ENCODE measurements at regions not wholly inside any gene's neighbourhood (a gene's known extent, or its start where the extent isn't known, plus 50 kb on each side); places are given as distances from the start of the nearest gene placed in this dataset.
A peak's percentile ranks its signal among the peaks of the same experiment; 100 is the strongest.
"Not testable (repeated sequence)": the region's sequence is repeated elsewhere in the genome, so short reads cannot be mapped to it uniquely, and the experiment has no call there.

DNA sequence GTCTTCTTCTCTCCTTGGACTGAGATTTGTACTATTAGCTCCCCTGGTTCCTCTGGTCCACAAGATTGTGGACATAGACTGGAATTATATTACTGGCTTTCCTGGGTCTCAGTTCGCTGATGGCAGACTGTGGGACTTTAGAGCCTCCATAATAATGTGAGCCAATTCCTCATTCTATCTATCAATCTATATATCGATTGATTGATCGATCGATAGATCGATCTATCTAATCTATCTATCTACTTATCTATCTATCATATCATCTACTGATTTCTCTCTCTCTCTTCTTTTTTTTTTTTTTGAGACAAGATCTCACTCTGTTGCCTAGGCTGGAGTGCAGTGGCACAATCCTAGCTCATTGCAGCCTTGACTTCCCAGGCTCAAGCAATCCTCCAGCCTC, 51.5 kb upstream of the DDR1 start:
- no peak for DNase-seq

DNA sequence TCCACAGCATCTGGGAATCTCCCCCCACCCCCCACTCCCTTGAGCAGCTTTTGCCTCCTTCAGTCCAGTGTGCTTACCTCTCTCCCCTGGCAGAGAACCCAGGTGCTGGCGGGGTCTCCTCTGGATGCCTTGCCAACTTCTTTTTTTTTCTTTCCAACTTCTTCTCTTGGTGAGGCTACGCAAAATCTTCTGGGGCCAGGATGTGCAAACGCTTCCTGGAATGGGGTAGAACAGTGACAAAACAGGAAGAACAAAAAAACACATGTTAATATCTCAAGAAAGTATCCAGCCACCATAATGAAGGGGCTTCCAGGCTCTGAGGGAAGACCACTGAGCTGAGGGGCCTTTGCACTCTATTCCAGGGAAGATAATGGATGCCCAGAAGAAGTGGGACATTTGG, 53.9 kb upstream of the DDR1 start:
- no peak for DNase-seq

DNA sequence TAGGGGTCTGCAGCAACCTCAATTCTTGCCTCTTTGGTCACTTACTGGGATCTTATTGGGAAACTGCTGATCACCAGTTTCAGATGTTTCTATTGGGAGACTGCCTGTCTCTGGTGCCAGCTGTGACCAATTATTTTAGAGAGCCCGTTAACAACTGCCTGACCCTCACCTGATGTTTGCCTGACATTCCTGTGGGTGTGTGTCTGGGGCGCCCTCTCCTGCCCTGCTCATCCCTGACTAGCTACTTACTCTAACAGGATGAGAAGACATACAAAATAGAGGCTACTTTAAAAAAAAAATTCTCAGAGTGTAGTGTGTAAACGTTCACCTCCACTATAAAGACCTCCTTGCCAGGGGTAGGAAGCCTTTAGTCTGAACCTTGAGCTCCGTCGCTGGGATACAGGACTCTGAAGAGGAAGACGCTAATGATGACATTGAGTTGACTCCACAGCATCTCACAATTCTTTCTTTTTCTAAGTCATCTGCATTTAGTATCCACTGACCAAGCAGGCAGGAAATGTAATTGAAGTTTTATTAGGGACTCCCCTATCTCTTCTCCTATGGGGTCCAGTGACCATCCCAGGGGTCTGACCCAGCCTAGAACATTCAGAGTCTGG, 54.6 kb upstream of the DDR1 start:
- DNase-seq = no peak

DNA sequence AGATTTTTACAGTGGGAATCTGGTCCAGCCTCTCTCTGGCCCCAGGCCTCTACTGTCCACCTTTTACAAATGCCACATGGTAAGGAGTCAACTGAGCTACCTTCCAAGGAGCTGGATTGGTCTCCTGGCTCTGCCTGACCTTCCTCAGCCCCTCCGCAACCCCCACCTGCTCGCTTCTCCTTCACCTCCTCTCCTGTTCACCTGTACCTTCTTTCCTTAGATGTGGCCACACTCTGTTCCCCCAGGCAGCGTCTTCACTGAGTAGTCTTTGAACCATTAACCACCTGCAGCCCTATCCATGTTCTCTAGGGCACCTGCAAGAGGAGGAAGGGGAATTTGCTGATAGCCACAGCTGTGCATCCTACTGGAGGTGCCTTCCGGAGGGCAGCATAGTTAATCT, 55.3 kb upstream of the DDR1 start:
- DNase-seq = no peak

DNA sequence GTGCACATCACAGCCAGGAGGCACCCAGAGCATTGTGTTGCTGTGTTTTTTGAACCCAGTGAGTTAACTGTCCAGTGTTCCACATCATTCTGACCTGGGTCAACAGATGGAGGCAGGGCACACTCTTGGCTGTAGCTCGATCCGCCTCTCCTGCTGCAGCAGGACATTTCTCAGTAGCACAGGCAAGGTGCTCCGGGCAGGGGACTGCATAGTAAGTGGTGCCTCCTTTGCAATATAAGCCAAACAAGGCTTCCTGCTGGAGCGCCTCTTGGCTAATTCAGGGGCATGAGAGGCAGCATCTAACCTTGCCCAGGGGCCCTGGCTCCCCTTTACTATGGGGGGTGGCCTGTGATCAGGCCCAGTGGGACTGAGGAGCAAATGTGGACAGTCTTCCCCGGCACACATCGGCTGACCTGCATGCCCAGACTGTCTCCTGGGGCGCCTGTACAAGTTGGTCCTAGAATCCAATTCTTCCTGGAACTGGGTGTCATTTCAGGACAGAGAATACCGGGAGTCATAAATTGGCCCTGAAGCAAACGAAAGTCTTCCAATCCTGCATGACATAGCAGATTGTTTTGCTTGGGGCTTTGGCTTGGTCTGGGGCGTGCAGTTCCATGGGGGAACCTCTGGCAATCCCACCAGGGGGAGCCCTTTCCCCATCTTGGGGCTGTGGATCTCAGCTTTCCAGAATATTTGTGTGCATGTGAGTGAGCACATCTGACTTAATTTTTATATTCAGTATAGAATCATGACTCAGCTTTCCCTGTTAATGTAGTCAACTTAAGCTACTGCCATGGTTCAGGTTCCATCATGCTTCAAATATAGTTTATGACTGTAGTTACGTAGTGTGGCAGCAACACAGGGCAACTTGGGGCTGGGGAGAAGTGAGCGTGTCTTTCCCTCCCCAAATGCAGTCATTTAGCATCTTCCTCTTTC, 56.0 kb upstream of the DDR1 start:
- peak; percentile 58 for DNase-seq

DNA sequence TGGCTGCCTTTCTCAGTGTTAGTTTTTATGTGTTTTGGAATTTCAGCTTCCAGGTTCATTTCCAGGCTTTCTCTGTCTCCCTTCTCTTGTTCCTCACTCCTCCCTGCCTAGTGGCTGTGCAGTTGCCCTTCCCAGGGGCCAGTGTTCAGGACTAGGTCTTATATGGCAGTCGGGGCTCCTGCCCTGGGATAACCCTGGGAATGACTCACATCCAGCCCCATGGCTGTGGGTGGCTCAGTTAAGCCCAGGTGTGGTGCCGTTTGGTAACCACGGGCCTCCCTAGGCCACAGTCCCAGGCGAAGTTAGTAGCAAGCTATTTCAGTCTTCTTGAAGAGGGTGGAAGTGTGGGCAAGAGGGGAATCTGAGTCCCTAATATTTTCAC, 57.4 kb upstream of the DDR1 start:
- DNase-seq = no peak

DNA sequence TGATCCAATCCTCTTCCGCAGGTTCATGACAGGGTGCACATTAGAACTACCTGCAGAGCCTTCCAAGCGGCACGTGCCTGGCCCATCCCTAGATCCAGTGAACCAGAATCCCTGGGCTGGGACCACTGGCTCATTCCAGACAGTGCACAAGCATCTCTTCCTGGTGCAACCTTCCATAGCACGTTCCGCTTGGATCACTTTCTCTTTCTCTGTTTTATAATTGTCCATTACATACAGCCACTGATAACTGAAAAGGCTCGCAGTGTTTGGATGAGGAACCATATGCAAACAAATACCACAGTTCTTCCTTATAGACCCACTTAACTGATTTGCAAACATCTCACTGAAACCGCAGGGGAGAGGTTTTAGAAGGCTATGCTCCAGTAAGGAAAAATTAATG, 59.6 kb upstream of the DDR1 start:
- DNase-seq = no peak

DNA sequence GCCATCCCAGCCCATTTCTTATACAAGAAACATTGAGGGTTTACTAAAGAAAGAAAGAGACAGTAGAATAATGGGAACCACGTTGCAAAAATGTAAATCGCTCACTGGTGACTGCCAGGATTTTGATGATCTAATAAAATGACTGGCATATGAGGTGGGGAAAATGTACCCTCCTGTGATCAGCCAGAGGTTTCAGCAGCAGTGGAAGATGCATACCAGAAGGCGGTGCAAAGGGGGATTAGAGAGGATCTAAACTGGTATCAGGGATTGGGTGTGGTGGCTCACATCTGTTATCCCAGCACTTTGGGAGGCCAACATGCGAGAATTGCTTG, 60.8 kb upstream of the DDR1 start:
- no peak for DNase-seq

DNA sequence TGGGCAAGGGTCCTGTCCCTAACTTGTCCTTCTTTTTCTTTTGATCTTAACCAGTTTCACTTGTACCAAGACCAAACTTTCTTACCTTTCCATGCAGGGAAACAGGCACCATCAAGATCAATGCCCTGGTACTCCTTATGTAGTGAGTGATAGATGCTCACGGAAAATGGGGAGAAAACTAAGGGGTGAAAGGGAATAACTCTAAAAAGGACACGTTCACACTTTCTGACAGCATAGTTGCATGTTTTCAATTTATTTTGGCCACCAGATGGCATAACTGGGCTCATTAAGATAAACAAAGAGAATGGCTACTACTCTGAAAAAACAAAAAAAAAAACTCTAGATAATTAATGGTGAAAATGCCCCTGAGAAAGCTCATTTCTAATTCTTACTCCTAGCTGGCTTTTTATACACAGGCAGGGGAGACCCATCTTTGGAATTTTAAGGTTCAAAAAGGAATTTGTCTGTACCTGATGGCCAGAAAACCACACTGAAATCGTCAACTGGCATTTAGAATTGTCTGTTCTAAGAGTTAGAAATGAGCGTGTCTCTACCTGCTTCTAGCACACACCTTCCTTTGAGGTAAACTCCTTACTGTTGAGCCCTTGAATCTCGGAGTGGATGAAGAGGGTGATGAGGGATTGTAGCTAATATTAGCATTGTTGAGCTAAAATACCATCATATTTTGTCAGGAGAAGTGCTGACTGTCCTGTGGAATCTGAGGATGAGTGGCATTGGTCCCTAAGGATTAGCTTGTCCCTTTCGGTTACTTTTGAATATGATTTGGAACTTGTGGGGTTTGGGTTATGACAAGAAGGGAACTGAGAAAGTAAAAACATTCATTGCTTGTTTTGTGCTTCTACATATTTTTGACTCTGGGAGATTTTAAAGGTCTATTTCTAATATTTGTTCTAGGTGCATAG, 62.2 kb upstream of the DDR1 start:
- peak; percentile 35 for DNase-seq

DNA sequence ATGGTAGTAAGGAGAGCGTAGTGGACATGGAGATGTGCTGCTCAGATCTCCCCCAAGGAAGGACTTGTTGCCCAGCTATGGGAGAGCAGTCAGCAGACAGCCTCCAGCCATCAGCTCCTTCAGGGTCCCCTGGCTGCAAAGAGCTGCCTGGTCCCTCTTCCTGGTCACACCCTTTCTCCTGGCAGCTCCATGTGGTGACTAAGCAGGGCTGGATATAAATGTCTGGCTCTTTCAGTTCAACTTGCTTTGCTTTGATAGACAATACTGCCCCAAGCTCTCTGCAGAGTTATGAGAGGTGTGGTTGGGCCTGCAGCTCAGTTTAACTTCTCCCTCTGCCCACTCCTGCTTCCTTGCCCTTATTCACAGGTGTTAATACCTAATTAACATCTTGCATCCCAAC, 64.1 kb upstream of the DDR1 start:
- no peak for DNase-seq

DNA sequence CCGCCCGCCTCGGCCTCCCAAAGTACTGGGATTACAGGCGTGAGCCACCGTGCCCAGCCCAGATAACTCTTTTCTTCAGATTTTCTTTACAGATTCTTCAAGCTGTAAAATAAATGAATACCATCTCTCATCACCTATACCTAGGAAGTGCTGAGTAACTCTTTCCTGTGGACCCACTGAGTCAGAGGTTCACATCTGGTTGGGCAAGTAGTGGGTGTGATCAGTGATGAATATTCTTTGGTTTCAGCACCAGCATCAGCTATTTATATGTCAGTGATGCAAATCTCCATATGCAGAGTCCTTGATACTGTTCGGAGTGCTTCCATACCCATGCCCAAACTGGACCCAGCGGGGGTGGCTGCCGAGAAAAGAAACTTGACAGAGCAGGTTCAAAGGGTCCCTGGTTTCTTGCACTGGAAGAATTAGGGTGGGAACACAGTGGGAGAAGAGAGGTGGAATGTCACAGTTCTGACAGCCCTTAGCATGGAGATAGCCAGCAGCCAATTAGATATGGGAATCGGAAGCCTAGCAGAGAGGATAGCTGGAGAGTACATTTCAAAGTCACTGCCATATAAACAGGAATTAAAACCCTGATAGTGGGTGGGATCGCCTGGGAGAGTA, 64.9 kb upstream of the DDR1 start:
- DNase-seq = no peak

DNA sequence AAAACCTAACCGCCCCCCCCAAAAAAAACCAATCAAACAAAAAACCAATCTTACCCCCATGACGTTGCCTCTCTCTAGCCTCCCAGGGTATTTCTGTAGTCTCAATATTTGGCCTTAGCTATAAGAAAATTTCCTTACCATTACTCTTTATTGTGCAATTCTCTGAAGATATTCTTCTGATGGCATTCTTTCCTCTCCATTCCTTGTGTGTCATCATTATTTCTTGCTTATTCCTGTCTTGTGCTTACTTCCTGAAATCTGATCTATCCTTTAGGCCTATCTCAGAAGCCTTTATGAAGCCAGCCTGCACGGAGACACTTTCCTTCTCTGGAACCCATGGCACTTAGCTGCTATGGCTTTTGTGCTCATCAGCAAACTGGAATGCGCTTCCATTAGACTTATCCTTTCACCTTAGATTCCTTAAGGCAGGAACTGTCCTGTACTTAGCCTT, 65.9 kb upstream of the DDR1 start:
- DNase-seq = no peak

DNA sequence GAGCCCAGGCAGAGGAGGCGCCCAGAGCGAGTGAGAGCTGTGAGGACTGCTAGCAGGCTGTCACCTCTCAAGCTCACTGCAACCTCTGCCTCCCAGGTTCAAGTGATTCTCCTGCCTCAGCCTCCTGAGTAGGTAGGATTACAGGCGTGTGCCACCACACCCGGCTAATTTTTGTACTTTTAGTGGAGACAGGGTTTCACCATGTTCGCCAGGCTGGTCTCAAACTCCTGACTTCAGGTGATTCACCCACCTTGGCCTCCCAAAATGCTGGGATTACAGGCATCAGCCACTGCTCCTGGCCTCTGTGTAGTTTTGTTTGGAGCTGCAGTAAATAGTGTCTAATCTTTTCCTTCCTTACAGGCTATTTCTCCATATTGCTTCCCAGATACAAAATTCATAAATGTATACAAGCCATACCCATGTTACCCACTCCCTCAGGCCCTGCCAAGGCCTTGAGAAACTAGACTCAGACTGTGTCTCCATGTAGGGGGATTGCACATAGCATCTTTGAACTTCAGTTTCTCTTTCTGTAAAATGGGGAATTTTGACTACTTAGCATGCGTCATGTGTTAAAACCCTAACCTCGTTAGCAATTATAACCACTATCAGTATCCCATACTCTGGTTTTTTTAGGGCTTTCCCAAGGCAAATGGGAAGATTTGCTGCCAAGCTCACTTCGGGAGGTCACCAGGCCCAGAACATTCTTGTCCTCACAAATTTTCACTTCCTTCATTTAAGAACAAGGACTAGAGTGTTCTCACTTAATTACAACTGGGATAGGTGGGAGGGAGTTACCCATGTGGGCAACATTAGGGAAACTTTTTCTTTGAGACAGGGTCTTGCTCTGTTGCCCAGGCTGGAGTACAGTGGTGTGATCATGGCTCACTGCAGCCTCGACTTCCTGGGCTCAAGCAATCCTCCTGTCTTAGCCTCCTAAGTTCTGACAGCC, 67.3 kb upstream of the DDR1 start:
- DNase-seq = no peak

DNA sequence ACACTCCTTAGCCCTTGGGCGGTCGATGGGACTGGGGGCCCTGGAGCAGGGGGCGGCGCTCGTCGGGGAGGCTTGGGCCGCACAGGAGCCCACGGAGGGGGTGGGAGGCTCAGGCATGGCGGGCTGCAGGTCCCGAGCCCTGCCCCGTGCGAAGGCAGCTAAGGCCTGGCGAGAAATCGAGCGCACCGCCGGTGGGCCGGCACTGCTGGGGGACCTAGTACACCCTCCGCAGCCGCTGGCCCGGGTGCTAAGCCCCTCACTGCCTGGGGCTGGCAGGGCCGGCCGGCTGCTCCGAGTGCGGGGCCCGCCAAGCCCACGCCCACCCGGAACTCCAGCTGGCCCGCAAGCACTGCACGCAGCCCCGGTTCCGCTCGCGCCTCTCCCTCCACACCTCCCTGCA, 68.0 kb upstream of the DDR1 start:
- not testable (repeated sequence) for DNase-seq

DNA sequence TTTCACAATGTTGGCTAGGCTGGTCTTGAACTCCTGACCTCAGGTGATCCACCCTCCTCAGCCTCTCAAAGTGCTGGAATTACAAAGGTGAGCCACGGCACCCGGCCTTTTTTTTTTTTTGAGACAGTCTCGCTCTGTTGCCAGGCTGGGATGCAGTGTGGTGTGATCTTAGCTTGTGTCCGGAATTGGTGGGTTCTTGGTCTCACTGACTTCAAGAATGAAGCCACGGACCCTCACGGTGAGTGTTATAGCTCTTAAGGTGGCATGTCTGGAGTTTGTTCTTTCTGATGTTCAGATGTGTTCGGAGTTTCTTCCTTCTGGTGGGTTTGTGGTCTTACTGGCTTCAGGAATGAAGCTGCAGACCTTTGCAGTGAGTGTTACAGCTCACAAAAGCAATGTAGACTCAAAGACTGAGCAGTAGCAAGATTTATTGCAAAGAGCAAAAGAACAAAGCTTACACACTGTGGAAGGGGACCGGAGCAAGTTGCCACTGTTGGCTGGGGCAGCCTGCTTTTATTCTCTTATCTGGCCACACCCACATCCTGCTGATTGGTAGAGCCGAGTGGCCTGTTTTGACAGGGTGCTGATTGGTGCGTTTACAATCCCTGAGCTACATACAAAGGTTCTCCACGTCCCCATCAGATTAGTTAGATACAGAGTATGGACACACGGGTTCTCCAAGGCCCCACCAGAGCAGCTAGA, 69.1 kb upstream of the DDR1 start:
- DNase-seq = not testable (repeated sequence)

DNA sequence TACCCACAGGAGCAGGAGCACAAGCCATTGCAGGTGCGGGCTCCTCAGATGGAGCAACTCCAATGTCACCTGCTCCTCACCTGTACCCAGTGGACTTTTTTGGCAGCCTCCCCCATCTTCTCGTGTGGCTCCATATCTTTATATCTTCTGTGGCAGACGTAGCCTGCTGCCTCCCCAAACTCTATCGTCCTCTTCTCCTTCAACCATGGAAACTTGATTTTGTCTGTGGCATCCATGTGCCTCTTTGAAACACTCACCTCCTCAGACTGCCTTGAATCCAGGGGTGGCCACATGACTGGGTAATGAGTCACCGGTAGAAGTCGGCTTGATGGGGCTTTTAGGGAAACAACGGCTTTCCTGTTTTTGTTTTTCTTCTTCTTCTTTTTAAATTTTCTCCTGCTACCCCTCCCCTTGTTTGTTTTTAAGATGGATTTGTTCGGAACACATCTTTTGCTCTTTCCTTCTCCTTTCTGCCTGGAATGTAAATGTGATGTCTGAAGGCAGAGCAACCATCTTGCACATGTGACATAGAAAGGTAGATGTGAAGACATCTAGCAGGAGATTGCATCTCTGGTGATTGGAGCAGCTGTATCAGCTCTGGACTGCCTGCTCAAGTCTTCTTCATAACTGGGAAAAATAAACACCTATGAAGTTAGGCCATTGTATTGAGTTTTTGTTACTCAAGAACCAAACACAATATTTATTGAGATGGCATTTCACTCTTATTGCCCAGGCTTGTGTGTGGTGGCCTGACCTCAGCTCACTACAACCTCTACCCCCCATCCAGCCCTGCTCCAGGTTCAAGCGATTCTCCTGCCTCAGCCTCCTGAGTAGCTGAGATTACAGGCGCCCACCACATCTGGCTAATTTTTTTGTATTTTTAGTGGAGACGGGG, 69.9 kb upstream of the DDR1 start:
- no peak for DNase-seq

DNA sequence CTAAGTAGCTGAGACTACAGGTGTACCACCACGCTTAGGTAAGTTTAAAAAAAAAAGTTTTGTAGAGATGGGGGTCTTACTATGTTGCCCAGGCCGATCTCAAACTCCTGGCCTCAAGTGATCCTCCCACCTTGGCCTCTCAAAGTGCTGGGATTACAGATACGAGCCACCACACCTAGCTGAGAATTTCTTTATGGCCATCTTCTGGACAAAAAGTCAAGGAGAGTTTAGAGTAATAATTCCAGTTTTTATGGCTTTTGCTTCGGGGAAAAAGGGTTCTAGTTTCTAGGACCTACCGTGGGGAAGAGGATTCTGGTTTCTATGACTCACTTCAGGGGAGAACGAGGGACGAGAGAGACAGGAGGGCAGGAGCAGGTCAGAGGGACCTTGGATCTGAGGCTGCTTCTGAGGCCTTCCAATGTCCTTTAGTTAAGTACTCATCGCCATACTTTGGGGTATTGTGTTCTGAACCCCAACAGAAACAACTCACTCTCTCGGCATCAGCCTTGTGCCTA, 69.3 kb upstream of the IER3 start:
- DNase-seq = no peak

DNA sequence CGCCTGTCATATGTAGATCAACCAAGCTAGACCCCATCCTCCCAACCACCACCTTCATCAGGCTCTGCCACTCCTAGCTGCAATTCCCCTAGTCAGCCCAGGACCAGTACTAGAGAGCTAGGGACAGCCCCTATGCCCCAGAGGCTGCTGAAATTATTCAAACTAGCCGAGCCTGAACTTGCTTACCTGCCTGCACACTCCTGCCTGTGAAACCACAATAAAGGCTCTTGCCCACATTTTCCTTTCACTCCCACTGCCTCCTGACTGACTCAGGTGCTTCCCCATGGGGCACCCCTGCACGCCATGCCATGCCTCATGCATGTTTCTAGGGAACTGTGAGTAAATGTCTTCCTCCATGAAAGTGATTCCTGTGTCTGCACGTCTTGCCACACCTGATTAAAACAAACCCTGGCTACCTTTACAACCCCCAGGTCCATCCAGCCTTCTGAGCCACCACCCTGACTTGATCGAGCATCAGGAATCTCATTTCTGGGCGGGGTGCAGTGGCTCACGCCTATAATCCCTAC, 66.5 kb upstream of the IER3 start:
- DNase-seq = no peak

DNA sequence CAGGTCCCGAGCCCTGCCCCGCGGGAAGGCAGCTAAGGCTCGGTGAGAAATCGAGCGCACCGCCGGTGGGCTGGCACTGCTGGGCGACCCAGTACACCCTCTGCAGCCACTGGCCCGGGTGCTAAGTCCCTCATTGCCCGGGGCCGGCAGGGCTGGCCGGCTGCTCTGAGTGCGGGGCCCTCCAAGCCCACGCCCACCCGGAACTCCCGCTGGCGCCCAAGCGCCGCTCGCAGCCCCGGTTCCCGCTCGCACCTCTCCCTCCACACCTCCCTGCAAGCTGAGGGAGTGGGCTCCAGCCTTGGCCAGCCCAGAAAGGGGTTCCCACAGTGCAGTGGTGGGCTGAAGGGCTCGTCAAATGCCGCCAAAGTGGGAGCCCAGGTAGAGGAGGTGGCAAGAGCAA, 63.2 kb upstream of the IER3 start:
- DNase-seq = not testable (repeated sequence)

All from NCI-H1105 (cell line).